ENCODE measurements at regions not wholly inside any gene's neighbourhood (a gene's known extent, or its start where the extent isn't known, plus 50 kb on each side); places are given as distances from the start of the nearest gene placed in this dataset.
"Not testable (repeated sequence)": the region's sequence is repeated elsewhere in the genome, so short reads cannot be mapped to it uniquely, and the experiment has no call there.

GRCh38 chr2:180591093-180591781 lies 389.2 kb upstream of the UBE2E3 start:
- DNase-seq: not testable (repeated sequence)

GRCh38 chr2:180583441-180584140 lies 396.8 kb upstream of the UBE2E3 start:
- no peak for DNase-seq

GRCh38 chr2:180579388-180579787 lies 401.0 kb upstream of the UBE2E3 start:
- no peak for DNase-seq

- DNase-seq: no peak
Measured at GRCh38 chr2:180578441-180578840, 402.0 kb upstream of the UBE2E3 start.

GRCh38 chr2:180577567-180577966 lies 402.8 kb upstream of the UBE2E3 start:
- DNase-seq: no peak

- no peak for DNase-seq
Measured at GRCh38 chr2:180573951-180574350, 406.5 kb upstream of the UBE2E3 start.

GRCh38 chr2:180572346-180572745 lies 408.1 kb upstream of the UBE2E3 start:
- DNase-seq: no peak

GRCh38 chr2:180571559-180571958 lies 408.8 kb upstream of the UBE2E3 start:
- DNase-seq: no peak

GRCh38 chr2:180570864-180571263 lies 409.5 kb upstream of the UBE2E3 start:
- DNase-seq: no peak

GRCh38 chr2:180564051-180564450 lies 416.4 kb upstream of the UBE2E3 start:
- no peak for DNase-seq

GRCh38 chr2:180562378-180562777 lies 418.0 kb upstream of the UBE2E3 start:
- no peak for DNase-seq

GRCh38 chr2:180559771-180560170 lies 420.6 kb upstream of the UBE2E3 start:
- DNase-seq: no peak

- DNase-seq: no peak
Measured at GRCh38 chr2:180559038-180559437, 421.4 kb upstream of the UBE2E3 start.

GRCh38 chr2:180555391-180555965 lies 424.9 kb upstream of the UBE2E3 start:
- no peak for DNase-seq

GRCh38 chr2:180554330-180554729 lies 426.1 kb upstream of the UBE2E3 start:
- DNase-seq: no peak

GRCh38 chr2:180553094-180553715 lies 427.2 kb upstream of the UBE2E3 start:
- no peak for DNase-seq

- no peak for DNase-seq
Measured at GRCh38 chr2:180542511-180542910, 437.9 kb upstream of the UBE2E3 start.

GRCh38 chr2:180540761-180541160 lies 439.6 kb upstream of the UBE2E3 start:
- no peak for DNase-seq

GRCh38 chr2:180539541-180539940 lies 440.9 kb upstream of the UBE2E3 start:
- no peak for DNase-seq

- no peak for DNase-seq
Measured at GRCh38 chr2:180535289-180535688, 445.1 kb upstream of the UBE2E3 start.

- not testable (repeated sequence) for DNase-seq
Measured at GRCh38 chr2:180531787-180532186, 448.6 kb upstream of the UBE2E3 start.

GRCh38 chr2:180524499-180524898 lies 455.9 kb upstream of the UBE2E3 start:
- DNase-seq: no peak

- no peak for DNase-seq
Measured at GRCh38 chr2:180523621-180524340, 456.6 kb upstream of the UBE2E3 start.
